LNCaP clone FGC (cell line): ENCODE measurements at regions not wholly inside any gene's neighbourhood (a gene's known extent, or its start where the extent isn't known, plus 50 kb on each side); places are given as distances from the start of the nearest gene placed in this dataset.

ENCODE experiments used
- DNase-seq: peaks from one replicate; pipeline ENCODE4 v3.0.0-alpha.2; 2011; ENCODE audit warnings: low read depth
- H3K4me3 ChIP-seq: 2 replicates; pipeline ENCODE4 v1.5.1; 2011; ENCODE audit warnings: mild to moderate bottlenecking, low read depth, low read length, control low read depth
- CTCF ChIP-seq: IDR thresholded peaks from 2 replicates; pipeline ENCODE4 v1.5.1; 2012; ENCODE audit warnings: mild to moderate bottlenecking; ENCODE audit not compliant: control insufficient read depth, insufficient read depth; ENCODE audit errors: extremely low read depth

GRCh38 chr11:70545610-70545912 is 147.2 kb downstream of the CTTN start:
- TF ChIP-seq CTCF: no peak
- no peak for DNase-seq
- no peak overlapping the region for H3K4me3 ChIP-seq

- no peak overlapping the region for H3K4me3 ChIP-seq
- no peak for TF ChIP-seq CTCF
- no peak for DNase-seq
Measured at GRCh38 chr11:70546191-70546940, 148.0 kb downstream of the CTTN start.

GRCh38 chr11:70547386-70547785 is 149.1 kb downstream of the CTTN start:
- no peak overlapping the region for H3K4me3 ChIP-seq
- TF ChIP-seq CTCF: no peak
- DNase-seq: no peak

- no peak for TF ChIP-seq CTCF
- H3K4me3 ChIP-seq: no peak overlapping the region
- DNase-seq: no peak
Measured at GRCh38 chr11:70547821-70548670, 149.7 kb downstream of the CTTN start.

- H3K4me3 ChIP-seq: no peak overlapping the region
Measured at GRCh38 chr11:70548976-70549375, 150.6 kb downstream of the CTTN start.

GRCh38 chr11:70549386-70549785 is 151.1 kb downstream of the CTTN start:
- no peak overlapping the region for H3K4me3 ChIP-seq
- no peak for TF ChIP-seq CTCF
- DNase-seq: no peak

More at GRCh38 chr11:70548976-70549375, 150.6 kb downstream of the CTTN start:
- DNase-seq: no peak
- no peak for TF ChIP-seq CTCF
